ENCODE measurements at regions not wholly inside any gene's neighbourhood (a gene's known extent, or its start where the extent isn't known, plus 50 kb on each side); places are given as distances from the start of the nearest gene placed in this dataset.

DNA sequence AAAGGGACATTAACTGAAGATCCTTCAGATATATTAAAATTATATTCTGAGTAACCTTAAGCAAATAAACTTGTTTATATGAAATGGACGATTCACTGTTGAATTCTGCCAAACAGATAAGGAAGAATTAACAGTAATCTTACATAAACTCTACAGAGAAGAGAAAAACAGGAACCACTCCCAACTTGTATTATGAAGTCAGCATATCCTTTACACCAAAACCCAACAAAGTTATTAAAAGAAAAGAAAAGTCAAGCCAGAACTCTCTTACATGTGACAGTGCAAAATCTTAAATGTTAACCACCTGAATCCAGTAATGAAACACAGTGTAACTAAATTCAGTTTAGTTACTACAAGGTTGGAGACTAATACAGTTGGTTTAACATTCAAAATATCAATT, 185.8 kb downstream of the DEPDC1B start:
- no peaks in the 10 kb centered on the region for H3K4me1 Mint-ChIP-seq (ENCODE audit: low read depth, unreplicated experiment)
- ChIA-PET POLR2A (no interaction called here), CTCF (no interaction called here)
- no peaks in the 10 kb centered on the region for H3K9me3 ChIP-seq
- no TSS peak for BruUV-seq (replicated peaks)
- H3K4me3 Mint-ChIP-seq (ENCODE audit: unreplicated experiment) = no peak overlapping the region
- no peaks in the 10 kb centered on the region for H3K27me3 Mint-ChIP-seq (ENCODE audit: insufficient read depth, unreplicated experiment)
- H3K4me3 ChIP-seq (ENCODE audit: low read depth, low read length) = no peak overlapping the region
- no peaks in the 10 kb centered on the region for H3K4me1 ChIP-seq
- H3K27ac Mint-ChIP-seq (ENCODE audit: unreplicated experiment) = no peak overlapping the region
- intact Hi-C loops (cut with micrococcal nuclease; ENCODE audit: unreplicated experiment) = no loop called here
- no peaks in the 10 kb centered on the region for H3K9me3 Mint-ChIP-seq (ENCODE audit: unreplicated experiment)
- no peaks in the 10 kb centered on the region for H3K36me3 Mint-ChIP-seq (ENCODE audit: insufficient read depth, unreplicated experiment)
- TF ChIP-seq, protein P1, sequence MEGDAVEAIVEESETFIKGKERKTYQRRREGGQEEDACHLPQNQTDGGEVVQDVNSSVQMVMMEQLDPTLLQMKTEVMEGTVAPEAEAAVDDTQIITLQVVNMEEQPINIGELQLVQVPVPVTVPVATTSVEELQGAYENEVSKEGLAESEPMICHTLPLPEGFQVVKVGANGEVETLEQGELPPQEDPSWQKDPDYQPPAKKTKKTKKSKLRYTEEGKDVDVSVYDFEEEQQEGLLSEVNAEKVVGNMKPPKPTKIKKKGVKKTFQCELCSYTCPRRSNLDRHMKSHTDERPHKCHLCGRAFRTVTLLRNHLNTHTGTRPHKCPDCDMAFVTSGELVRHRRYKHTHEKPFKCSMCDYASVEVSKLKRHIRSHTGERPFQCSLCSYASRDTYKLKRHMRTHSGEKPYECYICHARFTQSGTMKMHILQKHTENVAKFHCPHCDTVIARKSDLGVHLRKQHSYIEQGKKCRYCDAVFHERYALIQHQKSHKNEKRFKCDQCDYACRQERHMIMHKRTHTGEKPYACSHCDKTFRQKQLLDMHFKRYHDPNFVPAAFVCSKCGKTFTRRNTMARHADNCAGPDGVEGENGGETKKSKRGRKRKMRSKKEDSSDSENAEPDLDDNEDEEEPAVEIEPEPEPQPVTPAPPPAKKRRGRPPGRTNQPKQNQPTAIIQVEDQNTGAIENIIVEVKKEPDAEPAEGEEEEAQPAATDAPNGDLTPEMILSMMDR (IDR thresholded peaks at IDR 0.05; ENCODE audit: insufficient read depth in 1 of 2, low read depth in 1 of 2, low read length in 1 of 2, severe bottlenecking in 1 of 2, unreplicated experiment in 1 of 2) = no peak
- H3K36me3 ChIP-seq (ENCODE audit: control insufficient read depth, insufficient read depth, low read length) = no peaks in the 10 kb centered on the region
- H3K27me3 ChIP-seq (replicated peaks; ENCODE audit: control insufficient read depth, insufficient read depth, low read length) = no peaks in the 10 kb centered on the region
- no peak for DNase-seq

DNA sequence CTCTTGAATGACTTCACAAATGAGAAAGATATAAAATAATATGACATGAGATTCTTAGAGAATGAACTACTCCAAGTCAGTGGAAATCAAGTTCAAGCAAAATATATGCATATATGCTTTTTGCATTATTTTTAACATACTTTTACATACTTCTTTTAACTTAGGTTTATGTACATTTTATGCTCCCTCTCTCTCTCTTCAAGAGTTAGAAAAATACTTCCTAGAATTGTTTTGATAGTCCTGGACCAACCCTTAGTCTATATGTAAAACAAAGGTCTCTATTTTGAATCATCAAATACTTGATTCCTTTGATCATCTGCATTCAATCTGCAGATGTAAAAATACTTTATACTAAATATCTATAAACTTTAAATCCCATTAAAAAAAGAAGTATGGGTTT, 187.8 kb downstream of the DEPDC1B start:
- BruUV-seq (replicated peaks) = no TSS peak
- CTCF ChIA-PET = no interaction called here

DNA sequence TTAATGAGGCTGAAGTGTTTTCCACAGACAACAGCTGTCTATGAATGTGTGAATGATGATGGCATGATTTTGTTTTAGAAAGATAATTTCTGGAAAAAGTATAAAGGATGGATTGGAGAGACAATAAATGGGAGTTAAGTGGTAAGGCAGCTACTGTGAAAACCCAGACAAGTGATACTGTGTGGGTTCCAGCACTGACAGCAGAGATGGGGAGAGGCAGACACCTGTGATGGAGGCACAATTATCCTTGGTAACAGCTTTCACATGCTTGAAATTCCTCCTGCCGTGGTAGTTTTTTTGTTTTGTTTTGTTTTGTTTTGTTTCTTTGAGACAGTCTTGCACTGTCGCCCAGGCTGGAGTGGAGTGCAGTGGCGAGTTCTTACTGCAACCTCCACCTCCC, 189.3 kb downstream of the DEPDC1B start:
- Mint-ChIP-seq H3K4me3 (ENCODE audit: unreplicated experiment) (no peak overlapping the region), H3K4me1 (ENCODE audit: low read depth, unreplicated experiment) (no peaks in the 10 kb centered on the region)
- H3K36me3 ChIP-seq (ENCODE audit: control insufficient read depth, insufficient read depth, low read length) = no peaks in the 10 kb centered on the region

More for the DNA sequence above, 187.8 kb downstream of the DEPDC1B start:
- Mint-ChIP-seq H3K4me1 (ENCODE audit: low read depth, unreplicated experiment) (no peaks in the 10 kb centered on the region), H3K4me3 (ENCODE audit: unreplicated experiment) (no peak overlapping the region), H3K27me3 (ENCODE audit: insufficient read depth, unreplicated experiment) (no peaks in the 10 kb centered on the region), H3K36me3 (ENCODE audit: insufficient read depth, unreplicated experiment) (no peaks in the 10 kb centered on the region), H3K9me3 (ENCODE audit: unreplicated experiment) (no peaks in the 10 kb centered on the region), H3K27ac (ENCODE audit: unreplicated experiment) (no peak overlapping the region)
- no peaks in the 10 kb centered on the region for H3K36me3 ChIP-seq (ENCODE audit: control insufficient read depth, insufficient read depth, low read length)
- intact Hi-C loops (cut with micrococcal nuclease; ENCODE audit: unreplicated experiment) = no loop called here
- H3K4me3 ChIP-seq (ENCODE audit: low read depth, low read length) = no peak overlapping the region
- no peaks in the 10 kb centered on the region for H3K9me3 ChIP-seq
- no peaks in the 10 kb centered on the region for H3K27me3 ChIP-seq (replicated peaks; ENCODE audit: control insufficient read depth, insufficient read depth, low read length)
- no peak for DNase-seq
- POLR2A ChIA-PET = no interaction called here
- TF ChIP-seq, protein P1 (IDR thresholded peaks at IDR 0.05; ENCODE audit: insufficient read depth in 1 of 2, low read depth in 1 of 2, low read length in 1 of 2, severe bottlenecking in 1 of 2, unreplicated experiment in 1 of 2) = no peak
- no peaks in the 10 kb centered on the region for H3K4me1 ChIP-seq

More for the DNA sequence above, 189.3 kb downstream of the DEPDC1B start:
- Mint-ChIP-seq H3K27me3 (ENCODE audit: insufficient read depth, unreplicated experiment) (no peaks in the 10 kb centered on the region), H3K9me3 (ENCODE audit: unreplicated experiment) (no peaks in the 10 kb centered on the region), H3K36me3 (ENCODE audit: insufficient read depth, unreplicated experiment) (no peaks in the 10 kb centered on the region), H3K27ac (ENCODE audit: unreplicated experiment) (no peak overlapping the region)
- DNase-seq = no peak
- no TSS peak for BruUV-seq (replicated peaks)
- POLR2A ChIA-PET = no interaction called here
- no peak overlapping the region for H3K4me3 ChIP-seq (ENCODE audit: low read depth, low read length)
- TF ChIP-seq, protein P1 (IDR thresholded peaks at IDR 0.05; ENCODE audit: insufficient read depth in 1 of 2, low read depth in 1 of 2, low read length in 1 of 2, severe bottlenecking in 1 of 2, unreplicated experiment in 1 of 2) = no peak
- no peaks in the 10 kb centered on the region for H3K4me1 ChIP-seq
- CTCF ChIA-PET = no interaction called here
- no peaks in the 10 kb centered on the region for H3K9me3 ChIP-seq
- intact Hi-C loops (cut with micrococcal nuclease; ENCODE audit: unreplicated experiment) = no loop called here
- H3K27me3 ChIP-seq (replicated peaks; ENCODE audit: control insufficient read depth, insufficient read depth, low read length) = no peaks in the 10 kb centered on the region
